PC-9 (cell line): ENCODE measurements at regions not wholly inside any gene's neighbourhood (a gene's known extent, or its start where the extent isn't known, plus 50 kb on each side); places are given as distances from the start of the nearest gene placed in this dataset.

Experiments used
- EZH2 ChIP-seq: fragments of 200-600 bp; sonication (generic); IDR thresholded peaks from 2 replicates; pipeline ENCODE4 v1.8.0; 2017; ENCODE audit warnings: antibody characterized with exemption, low read depth
- TF ChIP-seq, protein P1 (sequence below): fragments of 200-600 bp; sonication (generic); conservative IDR thresholded peaks from 2 replicates; pipeline ENCODE4 v1.6.1; 2017; ENCODE audit warnings: mixed run types, antibody characterized with exemption, mild to moderate bottlenecking, moderate library complexity

DNA sequence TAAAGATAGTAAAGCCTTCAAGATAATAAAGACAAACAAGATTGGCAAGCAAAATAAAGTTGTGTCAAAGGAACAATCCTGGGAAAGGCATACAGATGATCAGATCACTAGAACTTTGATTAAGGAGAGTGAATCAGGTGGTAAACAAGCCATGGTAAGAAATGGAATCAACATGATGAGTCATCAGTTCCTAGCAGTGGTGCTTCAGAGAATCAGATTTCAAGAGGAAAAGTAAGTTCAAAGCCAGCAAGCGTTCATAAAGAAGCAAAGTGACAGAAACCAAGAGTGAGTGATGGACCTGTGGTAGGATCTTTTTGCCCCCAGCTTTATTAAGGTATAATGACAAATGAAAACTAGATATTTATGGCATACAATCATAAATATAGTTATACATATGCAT is 340.4 kb downstream of the TPBG start:
- TF ChIP-seq, protein P1, sequence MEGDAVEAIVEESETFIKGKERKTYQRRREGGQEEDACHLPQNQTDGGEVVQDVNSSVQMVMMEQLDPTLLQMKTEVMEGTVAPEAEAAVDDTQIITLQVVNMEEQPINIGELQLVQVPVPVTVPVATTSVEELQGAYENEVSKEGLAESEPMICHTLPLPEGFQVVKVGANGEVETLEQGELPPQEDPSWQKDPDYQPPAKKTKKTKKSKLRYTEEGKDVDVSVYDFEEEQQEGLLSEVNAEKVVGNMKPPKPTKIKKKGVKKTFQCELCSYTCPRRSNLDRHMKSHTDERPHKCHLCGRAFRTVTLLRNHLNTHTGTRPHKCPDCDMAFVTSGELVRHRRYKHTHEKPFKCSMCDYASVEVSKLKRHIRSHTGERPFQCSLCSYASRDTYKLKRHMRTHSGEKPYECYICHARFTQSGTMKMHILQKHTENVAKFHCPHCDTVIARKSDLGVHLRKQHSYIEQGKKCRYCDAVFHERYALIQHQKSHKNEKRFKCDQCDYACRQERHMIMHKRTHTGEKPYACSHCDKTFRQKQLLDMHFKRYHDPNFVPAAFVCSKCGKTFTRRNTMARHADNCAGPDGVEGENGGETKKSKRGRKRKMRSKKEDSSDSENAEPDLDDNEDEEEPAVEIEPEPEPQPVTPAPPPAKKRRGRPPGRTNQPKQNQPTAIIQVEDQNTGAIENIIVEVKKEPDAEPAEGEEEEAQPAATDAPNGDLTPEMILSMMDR: no peak
- no peak for TF ChIP-seq EZH2
